ENCODE measurements at regions not wholly inside any gene's neighbourhood (a gene's known extent, or its start where the extent isn't known, plus 50 kb on each side); places are given as distances from the start of the nearest gene placed in this dataset.

DNA sequence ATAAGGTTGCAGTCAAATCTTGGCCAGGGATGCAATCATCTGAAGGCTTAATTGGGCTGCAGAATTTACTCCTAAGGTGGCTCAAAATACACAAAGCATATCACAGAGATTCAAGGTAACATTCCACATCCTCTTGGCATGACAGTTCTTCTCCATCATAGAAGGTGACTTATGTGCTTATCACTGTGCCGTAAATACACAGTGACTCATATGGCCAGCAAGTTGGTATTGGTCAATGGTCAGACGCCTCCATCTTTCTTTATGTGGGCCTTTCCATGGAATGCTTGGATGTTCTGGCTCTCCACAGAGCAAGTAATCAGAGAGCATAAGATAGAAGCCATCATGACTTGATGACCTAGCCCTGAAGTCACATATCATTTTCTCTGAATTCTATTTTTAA lies 168.8 kb upstream of the ST8SIA2 start:
- H3K4me1 ChIP-seq = no peaks in the 10 kb centered on the region

DNA sequence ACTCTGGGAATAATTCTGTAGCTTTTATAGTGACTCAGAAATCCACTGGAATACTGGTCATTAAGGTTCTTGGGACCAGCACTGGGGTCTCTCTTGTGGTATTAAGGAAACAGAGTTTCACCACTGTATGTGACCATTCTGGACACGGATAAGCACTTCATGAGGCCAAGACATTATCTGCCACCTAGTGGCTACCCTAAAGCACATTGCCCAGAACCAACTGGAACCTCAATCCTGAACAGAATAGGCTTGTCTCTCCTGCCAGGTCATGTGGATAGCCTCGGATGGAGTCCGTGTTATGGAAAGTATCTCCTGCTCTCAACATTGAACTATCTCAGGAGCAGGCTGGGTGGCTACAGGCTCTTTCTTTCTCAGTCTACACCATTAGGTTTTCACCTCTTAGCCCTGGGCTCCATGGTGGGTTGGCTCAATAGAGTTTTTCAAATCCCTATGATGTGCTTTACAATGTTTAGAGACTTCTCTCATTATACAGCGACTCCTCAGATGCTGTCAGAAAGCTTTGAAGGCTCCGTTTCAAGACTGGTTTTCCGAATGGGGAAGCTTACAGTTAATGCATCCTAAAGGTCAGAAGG lies 167.6 kb upstream of the ST8SIA2 start:
- ATAC-seq (peak; percentile 67), DNase-seq (no peak)
- TF ChIP-seq, protein P1, sequence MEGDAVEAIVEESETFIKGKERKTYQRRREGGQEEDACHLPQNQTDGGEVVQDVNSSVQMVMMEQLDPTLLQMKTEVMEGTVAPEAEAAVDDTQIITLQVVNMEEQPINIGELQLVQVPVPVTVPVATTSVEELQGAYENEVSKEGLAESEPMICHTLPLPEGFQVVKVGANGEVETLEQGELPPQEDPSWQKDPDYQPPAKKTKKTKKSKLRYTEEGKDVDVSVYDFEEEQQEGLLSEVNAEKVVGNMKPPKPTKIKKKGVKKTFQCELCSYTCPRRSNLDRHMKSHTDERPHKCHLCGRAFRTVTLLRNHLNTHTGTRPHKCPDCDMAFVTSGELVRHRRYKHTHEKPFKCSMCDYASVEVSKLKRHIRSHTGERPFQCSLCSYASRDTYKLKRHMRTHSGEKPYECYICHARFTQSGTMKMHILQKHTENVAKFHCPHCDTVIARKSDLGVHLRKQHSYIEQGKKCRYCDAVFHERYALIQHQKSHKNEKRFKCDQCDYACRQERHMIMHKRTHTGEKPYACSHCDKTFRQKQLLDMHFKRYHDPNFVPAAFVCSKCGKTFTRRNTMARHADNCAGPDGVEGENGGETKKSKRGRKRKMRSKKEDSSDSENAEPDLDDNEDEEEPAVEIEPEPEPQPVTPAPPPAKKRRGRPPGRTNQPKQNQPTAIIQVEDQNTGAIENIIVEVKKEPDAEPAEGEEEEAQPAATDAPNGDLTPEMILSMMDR (IDR thresholded peaks at IDR 0.05) = peak; percentile 49
- Histone ChIP-seq H3K36me3 (no peaks in the 10 kb centered on the region), H3K27ac (no peak overlapping the region), H3K4me3 (no peak overlapping the region), H3K4me1 (no peaks in the 10 kb centered on the region), H3K27me3 (no peaks in the 10 kb centered on the region), H3K9me3 (no peaks in the 10 kb centered on the region)
- intact Hi-C loops (cut with DNase I) = no loop called here

More for the DNA sequence above, 168.8 kb upstream of the ST8SIA2 start:
- Histone ChIP-seq H3K27ac (no peak overlapping the region), H3K27me3 (no peaks in the 10 kb centered on the region), H3K36me3 (no peaks in the 10 kb centered on the region), H3K9me3 (no peaks in the 10 kb centered on the region), H3K4me3 (no peak overlapping the region)
- ATAC-seq = no peak
- DNase-seq = no peak
- TF ChIP-seq, protein P1 (IDR thresholded peaks at IDR 0.05) = no peak
- intact Hi-C loops (cut with DNase I) = no loop called here

DNA sequence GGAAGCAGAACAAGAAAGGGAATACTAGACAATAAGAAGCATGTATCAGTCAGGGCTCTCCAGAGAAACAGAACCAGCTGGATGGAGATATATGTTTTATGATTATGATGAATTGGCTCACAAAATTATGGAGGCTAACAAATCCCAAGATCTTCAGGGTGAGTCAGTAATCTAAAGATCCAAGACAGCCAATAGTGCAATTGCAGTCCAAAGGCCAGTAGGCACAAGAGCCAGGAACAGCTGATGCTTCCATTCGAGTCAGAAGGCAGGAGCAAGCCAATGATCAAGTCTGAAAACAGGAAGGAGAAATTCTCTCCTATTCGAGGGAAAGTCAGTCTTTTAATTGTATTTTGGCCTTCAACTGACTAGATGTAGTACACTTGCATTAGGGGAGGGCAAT lies 164.9 kb upstream of the ST8SIA2 start:
- no peak for ATAC-seq
- Histone ChIP-seq H3K27me3 (peaks cover 5% of the 10 kb centered on the region), H3K4me3 (no peak overlapping the region), H3K36me3 (no peaks in the 10 kb centered on the region), H3K4me1 (no peaks in the 10 kb centered on the region), H3K9me3 (no peaks in the 10 kb centered on the region), H3K27ac (no peak overlapping the region)
- no peak for DNase-seq
- intact Hi-C loops (cut with DNase I) = no loop called here
- TF ChIP-seq, protein P1 (IDR thresholded peaks at IDR 0.05) = no peak

DNA sequence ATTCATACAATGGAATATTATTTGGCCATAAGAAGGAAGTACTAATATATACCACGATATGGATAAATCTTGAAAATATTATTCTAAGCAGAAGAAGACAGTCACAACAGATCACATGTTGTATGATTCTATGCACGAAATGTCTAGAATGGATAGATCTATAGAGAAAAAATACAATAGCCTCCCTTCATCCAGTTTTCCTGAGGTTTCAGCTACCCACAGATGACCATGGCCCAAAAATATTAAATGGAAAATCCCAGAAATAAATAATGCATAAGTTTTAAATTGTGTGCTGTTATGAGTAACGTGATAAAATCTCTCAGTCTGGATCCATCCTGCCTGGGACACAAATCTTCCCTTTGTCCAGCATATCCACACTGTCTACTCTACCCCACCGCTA lies 162.2 kb upstream of the ST8SIA2 start:
- H3K27me3 ChIP-seq = peaks cover 5% of the 10 kb centered on the region
- intact Hi-C loops (cut with DNase I) = no loop called here

DNA sequence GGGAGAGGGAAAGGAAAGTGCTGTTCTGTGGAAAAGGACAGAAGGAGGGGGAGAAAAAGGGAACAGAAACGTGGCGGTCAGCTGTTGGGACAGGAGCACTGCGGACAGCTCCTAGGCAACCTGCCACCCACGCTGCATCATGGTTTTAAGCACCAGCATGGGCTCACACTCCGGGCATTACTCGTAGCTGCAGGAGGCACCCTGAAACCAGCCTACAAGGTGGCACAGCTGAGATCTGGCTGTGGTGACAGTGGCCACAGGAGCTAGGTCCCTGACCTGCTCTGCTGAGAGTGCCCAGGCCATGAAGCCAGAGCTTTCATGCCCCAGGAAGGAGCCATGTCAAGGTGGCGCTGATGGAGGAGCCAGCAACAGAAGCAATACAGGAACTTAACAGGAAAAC lies 161.4 kb upstream of the ST8SIA2 start:
- intact Hi-C loops (cut with DNase I) = no loop called here
- no peaks in the 10 kb centered on the region for H3K4me1 ChIP-seq
- ATAC-seq = peak; percentile 22
- DNase-seq = no peak
- H3K9me3 ChIP-seq = no peaks in the 10 kb centered on the region
- H3K36me3 ChIP-seq = no peaks in the 10 kb centered on the region
- H3K4me3 ChIP-seq = no peak overlapping the region
- TF ChIP-seq, protein P1 (IDR thresholded peaks at IDR 0.05) = no peak
- H3K27ac ChIP-seq = no peak overlapping the region
- H3K27me3 ChIP-seq = peaks cover 5% of the 10 kb centered on the region

More for the DNA sequence above, 162.2 kb upstream of the ST8SIA2 start:
- TF ChIP-seq, protein P1 (IDR thresholded peaks at IDR 0.05) = no peak
- H3K27ac ChIP-seq = no peak overlapping the region
- ATAC-seq = no peak
- H3K4me1 ChIP-seq = no peaks in the 10 kb centered on the region
- DNase-seq = no peak
- no peaks in the 10 kb centered on the region for H3K9me3 ChIP-seq
- H3K4me3 ChIP-seq = no peak overlapping the region
- no peaks in the 10 kb centered on the region for H3K36me3 ChIP-seq

DNA sequence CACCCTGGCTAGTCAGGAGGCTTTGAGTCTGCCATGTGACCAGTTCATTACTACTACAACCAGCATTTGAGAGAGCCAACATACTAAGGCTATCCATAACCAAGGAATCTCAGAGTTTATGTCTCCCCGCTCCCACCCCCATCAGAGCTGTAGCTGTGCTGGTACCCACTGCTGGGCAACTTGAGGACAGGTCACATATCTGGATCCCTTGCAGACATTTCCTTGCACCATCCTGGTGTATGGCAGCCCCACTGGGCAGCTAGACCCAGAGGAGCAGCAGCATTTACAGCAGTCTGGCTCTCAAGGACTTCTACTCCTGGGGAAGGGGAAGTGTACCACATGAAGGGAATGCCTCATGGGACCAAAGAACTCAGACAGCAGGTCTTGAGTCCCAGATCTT lies 160.8 kb upstream of the ST8SIA2 start:
- intact Hi-C loops (cut with DNase I) = no loop called here

More for the DNA sequence above, 160.8 kb upstream of the ST8SIA2 start:
- DNase-seq (no peak), ATAC-seq (no peak)
- no peak overlapping the region for H3K27ac ChIP-seq
- H3K27me3 ChIP-seq = peaks cover 5% of the 10 kb centered on the region
- TF ChIP-seq, protein P1 (IDR thresholded peaks at IDR 0.05) = no peak
- H3K36me3 ChIP-seq = no peaks in the 10 kb centered on the region
- no peak overlapping the region for H3K4me3 ChIP-seq
- H3K9me3 ChIP-seq = no peaks in the 10 kb centered on the region
- no peaks in the 10 kb centered on the region for H3K4me1 ChIP-seq

All from upper lobe of right lung (tissue), 1 donor.